Cardiac muscle cell (in vitro differentiated cells and primary cell): ENCODE measurements at regions not wholly inside any gene's neighbourhood (a gene's known extent, or its start where the extent isn't known, plus 50 kb on each side); places are given as distances from the start of the nearest gene placed in this dataset.
"Not testable (repeated sequence)": the region's sequence is repeated elsewhere in the genome, so short reads cannot be mapped to it uniquely, and the experiment has no call there.

Experiments used
- DNase-seq, 2 donors: peaks; one replicate each; pipeline versions ENCODE4 v3.0.0 to v3.0.0-alpha.2; 2010 to 2017; ENCODE audit warnings: low read depth in 1 of 2, low spot score in 1 of 2
- H3K27ac ChIP-seq: fragments of 200-600 bp; sonication (generic); 2 replicates; pipeline ENCODE4 v1.5.1; 2016
- H3K27me3 ChIP-seq: fragments of 200-600 bp; sonication (generic); 2 replicates; pipeline ENCODE4 v1.6.0; 2016; ENCODE audit warnings: control low read depth
- H3K36me3 ChIP-seq: fragments of 200-600 bp; sonication (generic); 2 replicates; pipeline ENCODE4 v1.5.1; 2016; ENCODE audit warnings: control low read depth
- H3K4me1 ChIP-seq: fragments of 200-600 bp; sonication (generic); 2 replicates; pipeline ENCODE4 v1.8.1; 2017; ENCODE audit warnings: low read depth, mild to moderate bottlenecking, mixed run types
- H3K4me3 ChIP-seq: fragments of 200-600 bp; sonication (generic); 2 replicates; pipeline ENCODE4 v1.5.1; 2016; ENCODE audit warnings: mild to moderate bottlenecking
- H3K9me3 ChIP-seq: fragments of 200-600 bp; sonication (generic); 2 replicates; pipeline ENCODE4 v1.5.1; 2017; ENCODE audit warnings: low read depth, mild to moderate bottlenecking, control low read depth
- CTCF ChIP-seq: IDR thresholded peaks from 2 replicates; pipeline ENCODE4 v1.5.1; 2012; ENCODE audit warnings: low read depth, mild to moderate bottlenecking, low read length

GRCh38 chr12:46065412-46066166 is 75.2 kb upstream of the SCAF11 start:
- H3K27me3 ChIP-seq: no peaks in the 10 kb centered on the region
- no peak overlapping the region for H3K4me3 ChIP-seq
- H3K36me3 ChIP-seq: no peaks in the 10 kb centered on the region
- no peak for DNase-seq
- no peak for TF ChIP-seq CTCF
- no peak overlapping the region for H3K27ac ChIP-seq
- H3K9me3 ChIP-seq: no peaks in the 10 kb centered on the region
- H3K4me1 ChIP-seq: no peaks in the 10 kb centered on the region

GRCh38 chr12:46064548-46064947 is 74.2 kb upstream of the SCAF11 start:
- Histone ChIP-seq H3K36me3 (no peaks in the 10 kb centered on the region), H3K27ac (no peak overlapping the region), H3K4me3 (no peak overlapping the region), H3K27me3 (no peaks in the 10 kb centered on the region), H3K9me3 (no peaks in the 10 kb centered on the region), H3K4me1 (no peaks in the 10 kb centered on the region)
- TF ChIP-seq CTCF: no peak
- DNase-seq: no peak

- not testable (repeated sequence) for H3K27me3 ChIP-seq, H3K27ac ChIP-seq, H3K9me3 ChIP-seq, H3K4me1 ChIP-seq, H3K4me3 ChIP-seq, H3K36me3 ChIP-seq, DNase-seq
Observed at GRCh38 chr12:46058697-46059096, 68.3 kb upstream of the SCAF11 start.

GRCh38 chr12:46050805-46051204 is 60.4 kb upstream of the SCAF11 start:
- no peak for DNase-seq
- Histone ChIP-seq H3K36me3 (no peaks in the 10 kb centered on the region), H3K9me3 (no peaks in the 10 kb centered on the region), H3K27me3 (no peaks in the 10 kb centered on the region), H3K4me1 (no peaks in the 10 kb centered on the region), H3K4me3 (no peak overlapping the region), H3K27ac (no peak overlapping the region)
- no peak for TF ChIP-seq CTCF

- no peaks in the 10 kb centered on the region for H3K4me1 ChIP-seq
- H3K27me3 ChIP-seq: no peaks in the 10 kb centered on the region
- H3K36me3 ChIP-seq: no peaks in the 10 kb centered on the region
- peak in 1 of 2 donors; percentile 2 for DNase-seq
- H3K4me3 ChIP-seq: no peak overlapping the region
- no peak for TF ChIP-seq CTCF
- H3K27ac ChIP-seq: no peak overlapping the region
- H3K9me3 ChIP-seq: no peaks in the 10 kb centered on the region
Observed at GRCh38 chr12:46049665-46050064, 59.3 kb upstream of the SCAF11 start.

GRCh38 chr12:46046436-46046835 is 56.1 kb upstream of the SCAF11 start:
- Histone ChIP-seq H3K36me3 (no peaks in the 10 kb centered on the region), H3K9me3 (no peaks in the 10 kb centered on the region), H3K4me3 (no peak overlapping the region), H3K27me3 (no peaks in the 10 kb centered on the region), H3K4me1 (no peaks in the 10 kb centered on the region), H3K27ac (no peak overlapping the region)
- TF ChIP-seq CTCF: no peak
- no peak for DNase-seq
